ENCODE measurements at regions not wholly inside any gene's neighbourhood (a gene's known extent, or its start where the extent isn't known, plus 50 kb on each side); places are given as distances from the start of the nearest gene placed in this dataset.

GRCh38 chr13:99869830-99870229 lies 101.7 kb downstream of the ZIC5 start:
- TF ChIP-seq ATF3 (CRISPR knock-in tag; conservative IDR thresholded peaks at IDR 0.05) (no peak), ZNF232 (CRISPR knock-in tag; IDR thresholded peaks at IDR 0.05) (no peak)
